ENCODE measurements at regions not wholly inside any gene's neighbourhood (a gene's known extent, or its start where the extent isn't known, plus 50 kb on each side); places are given as distances from the start of the nearest gene placed in this dataset.
"Not testable (repeated sequence)": the region's sequence is repeated elsewhere in the genome, so short reads cannot be mapped to it uniquely, and the experiment has no call there.

- not testable (repeated sequence) for DNase-seq
These were observed 53.4 kb upstream of the PSMA1 start for GRCh38 chr11:14573539-14574057.

GRCh38 chr11:14577292-14577691, 57.1 kb upstream of the PSMA1 start:
- DNase-seq = no peak

- no peak for DNase-seq
These were observed 57.8 kb upstream of the PSMA1 start for GRCh38 chr11:14577835-14578529.

GRCh38 chr11:14578541-14578956, 58.4 kb upstream of the PSMA1 start:
- peak; percentile 84 for DNase-seq

DNA sequence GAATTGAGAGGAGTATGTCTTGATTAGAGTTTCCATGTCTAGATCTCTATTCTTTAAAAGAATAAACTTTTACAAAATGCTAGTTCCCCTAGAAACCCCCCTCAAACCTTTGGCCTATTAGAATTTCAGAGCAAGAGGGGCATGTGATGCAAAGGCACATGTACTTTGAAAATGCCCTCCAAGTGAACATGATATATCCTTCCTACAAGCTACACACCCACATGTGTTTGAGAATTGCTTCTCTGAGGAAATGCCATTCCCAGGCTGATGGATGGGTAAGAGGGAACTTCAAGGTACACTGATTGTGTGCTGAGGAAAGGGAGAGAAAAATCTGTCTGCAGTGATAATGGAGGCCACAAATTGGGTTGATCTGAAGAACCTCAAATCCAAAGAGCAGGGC, 59.5 kb upstream of the PSMA1 start:
- no peak for DNase-seq

DNA sequence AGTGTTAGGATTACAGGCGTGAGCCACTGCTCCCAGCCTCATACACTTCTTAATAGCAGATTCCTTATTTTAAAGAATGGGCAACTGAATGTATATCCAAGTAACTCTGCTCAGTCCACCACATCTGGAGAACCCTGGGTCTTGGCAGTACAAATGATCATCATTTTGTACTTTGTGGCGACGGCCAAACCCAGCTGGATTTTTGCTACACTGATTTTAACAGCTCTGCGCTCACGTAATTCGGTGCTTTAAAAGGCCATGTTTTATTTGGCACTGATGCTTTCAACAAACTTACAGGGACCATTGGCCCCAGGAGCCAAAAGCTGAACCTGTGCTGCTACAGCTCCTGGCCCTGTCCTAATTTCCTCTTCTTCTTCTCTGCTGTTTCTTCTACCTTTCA, 60.8 kb upstream of the PDE3B start:
- no peak for DNase-seq

GRCh38 chr11:14583252-14584034, 60.2 kb upstream of the PDE3B start:
- no peak for DNase-seq

DNA sequence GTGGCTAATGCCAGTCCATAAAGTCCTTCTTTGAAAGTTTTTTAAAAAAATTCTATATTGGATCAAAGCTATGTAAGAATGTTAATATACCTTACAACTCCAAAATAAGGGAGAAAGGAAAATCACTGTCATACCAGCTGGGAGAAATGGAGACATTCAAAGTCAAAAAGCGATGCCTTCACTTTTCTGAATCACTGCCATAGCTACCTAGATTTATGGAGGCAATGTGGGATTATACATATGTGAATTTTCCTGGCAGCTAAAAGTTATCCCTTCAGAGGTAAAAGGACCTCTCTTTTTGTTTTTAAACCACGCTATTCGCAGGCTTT, 59.6 kb upstream of the PDE3B start:
- DNase-seq = no peak

GRCh38 chr11:14584595-14584994, 59.0 kb upstream of the PDE3B start:
- no peak for DNase-seq

- no peak for DNase-seq
These were observed 58.2 kb upstream of the PDE3B start for GRCh38 chr11:14585438-14585837.

DNA sequence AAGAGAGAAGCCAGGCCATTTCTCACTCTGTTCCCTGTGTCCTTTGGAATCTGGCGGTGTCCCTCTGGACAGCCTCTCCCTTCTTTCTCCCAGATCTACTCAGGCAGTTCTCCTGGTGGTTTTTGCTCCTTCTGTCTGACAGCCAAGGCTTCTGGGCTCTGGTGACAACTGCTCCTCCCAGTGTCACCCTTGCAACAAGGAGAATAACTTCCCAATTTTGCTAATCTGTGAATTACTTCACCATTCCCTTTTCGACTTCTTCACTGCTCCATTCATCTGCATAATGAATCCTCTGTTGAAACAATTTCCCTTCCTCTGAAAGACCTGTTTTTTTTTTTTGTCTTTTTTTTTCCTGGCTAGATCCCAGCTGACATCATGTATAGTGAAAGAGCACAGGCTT, 56.3 kb upstream of the PDE3B start:
- peak; percentile 1 for DNase-seq

GRCh38 chr11:14588681-14589080, 54.9 kb upstream of the PDE3B start:
- no peak for DNase-seq

- no peak for DNase-seq
These were observed 54.2 kb upstream of the PDE3B start for GRCh38 chr11:14589421-14589820.

DNA sequence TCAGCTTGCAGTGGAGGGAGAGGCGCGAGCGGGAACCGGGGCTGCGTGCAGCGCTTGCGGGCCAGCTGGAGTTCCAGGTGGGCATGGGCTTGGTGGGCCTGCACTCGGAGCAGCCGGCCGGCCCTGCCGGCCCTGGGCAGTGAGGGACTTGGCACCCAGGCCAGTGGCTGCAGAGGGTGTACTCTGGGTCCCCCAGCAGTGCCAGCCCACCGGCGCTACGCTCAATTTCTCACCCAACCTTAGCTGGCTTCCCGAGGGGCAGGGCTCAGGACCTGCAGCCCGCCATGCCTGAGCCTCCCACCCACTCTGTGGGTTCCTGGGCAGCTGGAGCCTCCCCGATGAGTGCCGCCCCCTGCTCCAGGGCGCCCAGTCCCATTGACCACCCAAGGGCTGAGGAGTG, 52.6 kb upstream of the PDE3B start:
- DNase-seq = not testable (repeated sequence)

GRCh38 chr11:14593671-14594070, 49.9 kb upstream of the PDE3B start:
- no peak for DNase-seq

All from GF-D8 (cell line).